CD4-positive, CD25-positive, alpha-beta regulatory T cell (primary cell): ENCODE measurements at regions not wholly inside any gene's neighbourhood (a gene's known extent, or its start where the extent isn't known, plus 50 kb on each side); places are given as distances from the start of the nearest gene placed in this dataset.
A peak's percentile ranks its signal among the peaks of the same experiment; 100 is the strongest.

Experiments used
- ATAC-seq, 2 donors: fragments of 150-1000 bp; cut with Tn5 transposase; one replicate each; pipeline ENCODE4 v1.10.0; 2021; ENCODE audit warnings: low read depth in 2 of 2, moderate number of reproducible peaks in 2 of 2, moderate library complexity in 1 of 2
- DNase-seq, 3 donors: peaks; one replicate each; pipeline versions ENCODE4 v3.0.0 to v3.0.0-alpha.2; 2012 to 2022; ENCODE audit warnings: mixed read lengths in 1 of 3
- H3K27ac ChIP-seq: one replicate; pipeline ENCODE4 v1.7.0; 2013; ENCODE audit warnings: mild to moderate bottlenecking, low read length; ENCODE audit not compliant: insufficient read depth, poor library complexity, severe bottlenecking
- H3K27me3 ChIP-seq: one replicate; pipeline ENCODE4 v1.7.0; 2013; ENCODE audit warnings: low read length; ENCODE audit not compliant: control insufficient read depth, insufficient read depth
- H3K36me3 ChIP-seq: one replicate; pipeline ENCODE4 v1.7.0; 2013; ENCODE audit warnings: mild to moderate bottlenecking, low read length, moderate library complexity; ENCODE audit not compliant: control insufficient read depth, insufficient read depth
- H3K4me1 ChIP-seq: 2 replicates; pipeline ENCODE4 v1.7.0; 2013; ENCODE audit warnings: mild to moderate bottlenecking, low read length; ENCODE audit not compliant: insufficient read depth, control insufficient read depth, poor library complexity, severe bottlenecking
- H3K4me3 ChIP-seq: one replicate; pipeline ENCODE4 v1.7.0; 2013; ENCODE audit warnings: low read depth, mild to moderate bottlenecking, low read length, moderate library complexity
- H3K9me3 ChIP-seq, 2 experiments: 1 replicate in 1 of 2; 2 replicates in 1 of 2; pipeline ENCODE4 v1.7.0; 2013; ENCODE audit warnings: low read length in 2 of 2, mild to moderate bottlenecking in 1 of 2, moderate library complexity in 1 of 2; ENCODE audit not compliant: control insufficient read depth in 2 of 2
- H3K27ac Mint-ChIP-seq, 3 donors: one replicate each; pipeline ENCODE4 v1.8.0; 2020 to 2022; ENCODE audit warnings: mild to moderate bottlenecking in 3 of 3, mixed read lengths in 3 of 3, moderate library complexity in 2 of 3
- H3K27me3 Mint-ChIP-seq: one replicate; pipeline ENCODE4 v1.8.0; 2022; ENCODE audit warnings: mild to moderate bottlenecking, mixed read lengths
- H3K36me3 Mint-ChIP-seq: one replicate; pipeline ENCODE4 v1.8.0; 2020; ENCODE audit warnings: mixed read lengths
- H3K4me1 Mint-ChIP-seq, 4 donors: one replicate each; pipeline ENCODE4 v1.8.0; 2020 to 2022; ENCODE audit warnings: mixed read lengths in 4 of 4, mild to moderate bottlenecking in 1 of 4
- H3K4me3 Mint-ChIP-seq, 4 donors: one replicate each; pipeline ENCODE4 v1.8.0; 2020 to 2022; ENCODE audit warnings: mild to moderate bottlenecking in 4 of 4, mixed read lengths in 4 of 4, moderate library complexity in 3 of 4
- H3K9me3 Mint-ChIP-seq, 7 donors: one replicate each; pipeline ENCODE4 v1.8.0; 2020 to 2022; ENCODE audit warnings: mixed read lengths in 7 of 7, mild to moderate bottlenecking in 3 of 7, moderate library complexity in 2 of 7

DNA sequence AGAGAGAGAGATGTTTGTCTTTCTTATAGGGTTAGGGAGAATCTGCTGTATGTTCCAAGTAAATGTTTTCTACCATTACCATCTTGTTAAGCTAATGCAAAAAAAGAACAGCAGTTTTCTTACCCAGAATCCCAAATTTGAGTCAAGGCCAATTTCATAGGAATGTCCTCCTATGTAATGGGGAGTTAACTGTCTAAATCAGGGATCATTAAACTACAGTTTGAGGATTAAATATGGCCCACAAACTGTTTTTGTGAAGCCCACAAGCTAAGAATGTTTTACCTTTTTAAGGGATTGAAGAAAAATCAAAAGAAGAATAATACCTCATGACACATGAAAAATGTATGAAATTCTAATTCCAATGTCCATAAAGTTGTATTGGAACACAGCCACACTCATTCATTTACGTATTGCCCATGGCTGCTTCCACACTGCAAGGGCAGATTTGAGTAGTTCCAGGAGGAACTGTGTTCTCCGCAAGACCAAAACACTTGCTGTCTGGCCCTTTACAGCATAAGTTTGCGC lies 113.2 kb upstream of the SPRY1 start:
- H3K27me3 ChIP-seq, result no peaks in the 10 kb centered on the region
- Mint-ChIP-seq H3K36me3 (peaks cover 37% of the 10 kb centered on the region), H3K9me3 (peaks cover 0 to 12% (median 4%) of the 10 kb centered on the region in 7 donors), H3K4me3 (no peak overlapping the region), H3K27ac (no peak overlapping the region), H3K4me1 (peaks cover 0 to 5% (median 0%) of the 10 kb centered on the region in 4 donors), H3K27me3 (no peaks in the 10 kb centered on the region)
- H3K9me3 ChIP-seq, result no peaks in the 10 kb centered on the region
- no peak overlapping the region for H3K4me3 ChIP-seq
- DNase-seq (no peak), ATAC-seq (no peak)
- H3K4me1 ChIP-seq, result no peaks in the 10 kb centered on the region
- no peak overlapping the region for H3K27ac ChIP-seq
- H3K36me3 ChIP-seq, result no peaks in the 10 kb centered on the region

DNA sequence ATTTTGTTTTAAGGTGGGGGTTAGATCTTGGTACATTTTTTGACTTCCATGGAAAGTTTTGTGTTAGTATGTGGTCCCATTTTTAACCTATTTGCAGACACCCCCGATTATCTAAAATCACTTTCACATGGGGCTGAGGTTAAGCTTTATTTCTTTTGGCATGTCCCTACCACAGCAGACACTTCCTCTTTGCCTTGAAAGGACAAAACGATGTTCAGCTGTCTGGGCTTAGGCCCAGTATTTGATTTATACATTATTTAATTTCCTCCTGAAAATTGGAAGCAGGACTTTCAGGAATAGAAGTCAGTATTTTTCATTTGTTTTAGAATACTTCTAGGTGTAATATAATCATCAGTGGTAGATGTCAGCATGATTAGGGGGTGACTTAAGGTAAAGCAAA lies 112.4 kb upstream of the SPRY1 start:
- ATAC-seq, result no peak
- no peaks in the 10 kb centered on the region for H3K27me3 Mint-ChIP-seq
- H3K36me3 Mint-ChIP-seq, result peaks cover 38% of the 10 kb centered on the region
- Histone ChIP-seq H3K27me3 (no peaks in the 10 kb centered on the region), H3K9me3 (peaks cover 0 to 1% of the 10 kb centered on the region in 2 experiments), H3K27ac (no peak overlapping the region), H3K4me1 (no peaks in the 10 kb centered on the region), H3K36me3 (no peaks in the 10 kb centered on the region), H3K4me3 (no peak overlapping the region)
- H3K4me3 Mint-ChIP-seq, result no peak overlapping the region
- peaks cover 0 to 5% (median 0%) of the 10 kb centered on the region in 4 donors for H3K4me1 Mint-ChIP-seq
- peaks cover 0 to 14% (median 4%) of the 10 kb centered on the region in 7 donors for H3K9me3 Mint-ChIP-seq
- no peak for DNase-seq
- H3K27ac Mint-ChIP-seq, result no peak overlapping the region

DNA sequence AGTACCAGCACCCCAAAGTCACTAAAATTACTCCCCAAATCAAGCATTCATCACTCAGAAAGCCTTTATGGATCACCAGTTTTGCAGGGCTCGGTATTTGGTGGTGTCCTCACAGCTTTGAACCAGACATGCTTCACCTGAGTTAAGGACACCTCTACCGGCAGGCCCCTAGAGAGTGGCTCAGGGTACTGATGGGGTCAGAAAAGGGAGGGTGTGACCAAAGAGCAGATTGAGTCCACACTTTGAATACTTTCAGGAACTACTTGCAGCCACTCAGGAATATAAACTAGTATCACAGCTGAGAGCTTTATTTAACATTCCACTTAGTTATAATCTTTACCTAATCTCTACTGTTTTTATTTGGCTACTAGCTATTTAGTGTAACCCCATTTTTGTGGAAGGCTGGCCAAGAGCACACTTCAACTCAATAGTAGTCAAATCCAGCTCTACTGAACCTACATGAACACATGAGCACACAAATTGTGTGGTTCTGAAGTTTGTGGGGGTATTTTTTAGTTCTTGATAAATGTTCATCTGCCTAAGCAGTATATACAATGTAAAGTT lies 109.6 kb upstream of the SPRY1 start:
- peaks cover 2 to 40% (median 15%) of the 10 kb centered on the region in 7 donors for H3K9me3 Mint-ChIP-seq
- H3K27me3 ChIP-seq, result no peaks in the 10 kb centered on the region
- no peak overlapping the region for H3K27ac ChIP-seq
- H3K36me3 ChIP-seq, result peaks cover 3% of the 10 kb centered on the region
- peaks cover 56% of the 10 kb centered on the region for H3K36me3 Mint-ChIP-seq
- no peak for ATAC-seq
- no peak overlapping the region for H3K4me3 Mint-ChIP-seq
- H3K27me3 Mint-ChIP-seq, result no peaks in the 10 kb centered on the region
- no peak for DNase-seq
- peaks cover 17 to 19% of the 10 kb centered on the region in 2 experiments for H3K9me3 ChIP-seq
- no peaks in the 10 kb centered on the region for H3K4me1 ChIP-seq
- peaks cover 0 to 5% (median 0%) of the 10 kb centered on the region in 4 donors for H3K4me1 Mint-ChIP-seq
- H3K27ac Mint-ChIP-seq, result no peak overlapping the region
- H3K4me3 ChIP-seq, result no peak overlapping the region

DNA sequence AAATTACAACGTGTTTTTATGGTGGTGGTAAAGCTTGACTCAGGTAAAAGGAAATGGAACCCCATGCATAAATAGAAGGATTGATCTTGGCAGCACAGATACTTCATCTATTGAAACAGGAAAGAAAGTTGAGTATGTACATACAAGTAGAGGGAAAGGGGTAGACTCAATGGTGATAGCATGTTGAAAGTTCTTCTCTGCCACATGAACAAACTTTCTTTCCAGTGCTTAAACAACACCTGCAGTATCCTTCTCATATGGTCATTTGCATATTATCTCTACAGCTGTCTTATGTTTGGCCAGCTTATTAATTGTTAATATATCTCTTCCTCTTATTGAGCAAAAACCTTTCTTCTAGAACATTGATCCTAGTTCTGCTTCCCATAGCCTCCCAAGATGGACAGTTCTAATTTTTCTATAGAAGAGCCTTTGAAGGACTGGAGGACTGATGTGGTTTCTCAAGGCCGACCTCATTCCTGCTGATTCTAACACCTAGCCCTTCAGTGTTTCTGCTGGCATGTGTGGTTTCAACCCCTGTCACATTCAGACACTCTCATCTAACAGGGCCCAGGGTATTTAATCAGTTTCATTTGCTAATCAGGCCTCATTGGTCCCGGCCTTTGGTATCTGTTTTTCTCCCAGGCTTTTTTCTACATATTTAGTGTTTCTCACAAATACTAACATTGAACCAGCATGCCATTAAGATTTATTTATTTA lies 108.1 kb upstream of the SPRY1 start:
- Histone ChIP-seq H3K27ac (no peak overlapping the region), H3K4me3 (no peak overlapping the region), H3K4me1 (no peaks in the 10 kb centered on the region), H3K27me3 (no peaks in the 10 kb centered on the region), H3K9me3 (peaks cover 19 to 26% of the 10 kb centered on the region in 2 experiments), H3K36me3 (peaks cover 3% of the 10 kb centered on the region)
- Mint-ChIP-seq H3K4me3 (no peak overlapping the region), H3K27ac (no peak overlapping the region), H3K4me1 (peaks cover 0 to 5% (median 0%) of the 10 kb centered on the region in 4 donors), H3K9me3 (peaks cover 2 to 43% (median 17%) of the 10 kb centered on the region in 7 donors), H3K36me3 (peaks cover 60% of the 10 kb centered on the region), H3K27me3 (no peaks in the 10 kb centered on the region)
- no peak for ATAC-seq
- DNase-seq, result no peak

DNA sequence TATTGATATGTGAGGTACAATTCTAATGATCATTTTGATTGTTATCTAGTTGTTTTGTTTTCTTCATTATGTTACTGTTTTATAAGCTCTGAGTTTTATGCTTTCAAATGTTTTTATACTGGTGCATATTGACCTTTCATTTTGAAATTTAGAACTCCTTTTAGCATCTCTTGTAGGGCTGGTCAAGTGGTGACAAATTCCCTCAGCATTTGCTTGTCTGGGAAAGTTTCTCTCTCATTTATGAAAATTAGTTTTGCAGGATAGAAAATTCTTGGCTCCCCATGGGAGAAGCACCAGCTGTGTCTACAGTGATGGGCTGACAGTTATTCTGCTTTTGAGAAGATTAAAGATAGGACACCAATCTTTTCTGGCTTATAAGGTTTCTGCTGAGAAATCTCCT lies 105.3 kb upstream of the SPRY1 start:
- H3K27ac ChIP-seq, result no peak overlapping the region
- no peak for ATAC-seq
- Mint-ChIP-seq H3K36me3 (peaks cover 49% of the 10 kb centered on the region), H3K27me3 (no peaks in the 10 kb centered on the region), H3K4me1 (no peaks in the 10 kb centered on the region), H3K27ac (no peak overlapping the region), H3K9me3 (peaks cover 0 to 47% (median 19%) of the 10 kb centered on the region in 7 donors), H3K4me3 (no peak overlapping the region)
- DNase-seq, result no peak
- H3K36me3 ChIP-seq, result peaks cover 3% of the 10 kb centered on the region
- peaks cover 19 to 26% of the 10 kb centered on the region in 2 experiments for H3K9me3 ChIP-seq
- no peaks in the 10 kb centered on the region for H3K27me3 ChIP-seq
- H3K4me3 ChIP-seq, result no peak overlapping the region
- no peaks in the 10 kb centered on the region for H3K4me1 ChIP-seq

- Mint-ChIP-seq H3K27ac (no peak overlapping the region), H3K27me3 (no peaks in the 10 kb centered on the region), H3K9me3 (peaks cover 0 to 4% (median 0%) of the 10 kb centered on the region in 7 donors), H3K36me3 (peaks cover 13% of the 10 kb centered on the region), H3K4me1 (no peaks in the 10 kb centered on the region), H3K4me3 (no peak overlapping the region)
- Histone ChIP-seq H3K27ac (no peak overlapping the region), H3K4me3 (no peak overlapping the region), H3K9me3 (no peaks in the 10 kb centered on the region), H3K36me3 (no peaks in the 10 kb centered on the region), H3K27me3 (no peaks in the 10 kb centered on the region), H3K4me1 (no peaks in the 10 kb centered on the region)
- no peak for ATAC-seq
- peak in 1 of 3 donors; percentile 24 for DNase-seq
These were observed 98.8 kb upstream of the SPRY1 start for GRCh38 chr4:123297836-123298235.

GRCh38 chr4:123298261-123298660 lies 98.3 kb upstream of the SPRY1 start:
- no peak for ATAC-seq
- Mint-ChIP-seq H3K4me3 (no peak overlapping the region), H3K9me3 (peaks cover 0 to 4% (median 0%) of the 10 kb centered on the region in 7 donors), H3K27me3 (no peaks in the 10 kb centered on the region), H3K27ac (no peak overlapping the region), H3K36me3 (peaks cover 13% of the 10 kb centered on the region), H3K4me1 (no peaks in the 10 kb centered on the region)
- Histone ChIP-seq H3K9me3 (no peaks in the 10 kb centered on the region), H3K27me3 (no peaks in the 10 kb centered on the region), H3K4me1 (no peaks in the 10 kb centered on the region), H3K36me3 (no peaks in the 10 kb centered on the region), H3K4me3 (no peak overlapping the region), H3K27ac (no peak overlapping the region)
- DNase-seq, result no peak
